ENCODE measurements at regions not wholly inside any gene's neighbourhood (a gene's known extent, or its start where the extent isn't known, plus 50 kb on each side); places are given as distances from the start of the nearest gene placed in this dataset.

DNA sequence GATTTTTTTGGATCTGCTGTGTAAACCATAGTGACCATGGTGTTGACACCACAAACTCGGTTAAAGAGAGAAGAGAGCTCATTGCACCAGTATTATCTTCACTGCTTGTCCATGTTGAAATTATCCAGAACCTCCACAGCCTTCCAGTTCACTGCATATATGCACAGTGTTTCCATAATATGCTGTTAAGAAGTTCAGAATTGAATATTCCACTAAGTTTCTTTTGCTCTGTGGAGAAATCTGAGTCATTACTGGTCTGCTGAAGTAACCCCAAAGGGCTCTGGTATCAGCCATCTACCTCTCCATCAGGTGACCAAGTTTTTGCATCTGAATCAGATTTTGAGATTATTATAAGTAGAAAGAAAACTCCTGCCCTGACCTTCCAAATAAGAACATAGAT lies 143.5 kb downstream of the LRRC3B start:
- no peak for TF ChIP-seq POLR2A (IDR thresholded peaks at IDR 0.05)
- TF ChIP-seq, protein P1, sequence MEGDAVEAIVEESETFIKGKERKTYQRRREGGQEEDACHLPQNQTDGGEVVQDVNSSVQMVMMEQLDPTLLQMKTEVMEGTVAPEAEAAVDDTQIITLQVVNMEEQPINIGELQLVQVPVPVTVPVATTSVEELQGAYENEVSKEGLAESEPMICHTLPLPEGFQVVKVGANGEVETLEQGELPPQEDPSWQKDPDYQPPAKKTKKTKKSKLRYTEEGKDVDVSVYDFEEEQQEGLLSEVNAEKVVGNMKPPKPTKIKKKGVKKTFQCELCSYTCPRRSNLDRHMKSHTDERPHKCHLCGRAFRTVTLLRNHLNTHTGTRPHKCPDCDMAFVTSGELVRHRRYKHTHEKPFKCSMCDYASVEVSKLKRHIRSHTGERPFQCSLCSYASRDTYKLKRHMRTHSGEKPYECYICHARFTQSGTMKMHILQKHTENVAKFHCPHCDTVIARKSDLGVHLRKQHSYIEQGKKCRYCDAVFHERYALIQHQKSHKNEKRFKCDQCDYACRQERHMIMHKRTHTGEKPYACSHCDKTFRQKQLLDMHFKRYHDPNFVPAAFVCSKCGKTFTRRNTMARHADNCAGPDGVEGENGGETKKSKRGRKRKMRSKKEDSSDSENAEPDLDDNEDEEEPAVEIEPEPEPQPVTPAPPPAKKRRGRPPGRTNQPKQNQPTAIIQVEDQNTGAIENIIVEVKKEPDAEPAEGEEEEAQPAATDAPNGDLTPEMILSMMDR (IDR thresholded peaks at IDR 0.05 in 8 of 11, conservative IDR thresholded peaks at IDR 0.05 in 3 of 11), result no peak
